Body of pancreas (tissue), 4 donors: ENCODE measurements at regions not wholly inside any gene's neighbourhood (a gene's known extent, or its start where the extent isn't known, plus 50 kb on each side); places are given as distances from the start of the nearest gene placed in this dataset.
A peak's percentile ranks its signal among the peaks of the same experiment; 100 is the strongest.

ENCODE experiments used
- ATAC-seq: fragments of 150-250 bp; one replicate; pipeline ENCODE4 v1.9.1; 2016
- DNase-seq, 4 donors: peaks; one replicate each; pipeline ENCODE4 v3.0.0-alpha.2; 2019
- H3K27ac ChIP-seq, 4 donors: fragments of 200-600 bp; sonication (generic); 1 replicate in 3 of 4; 2 replicates in 1 of 4; pipeline versions ENCODE4 v1.5.1 to v1.6.1; 2016 to 2019; ENCODE audit warnings: mild to moderate bottlenecking in 1 of 4, mixed read lengths in 1 of 4, moderate library complexity in 1 of 4
- H3K27me3 ChIP-seq, 2 donors: fragments of 200-600 bp; sonication (generic); one replicate each; pipeline ENCODE4 v1.6.0; 2016; ENCODE audit warnings: mild to moderate bottlenecking in 1 of 2
- H3K36me3 ChIP-seq, 2 donors: fragments of 200-600 bp; sonication (generic); replicated peaks in 1 of 2; 2 replicates each; pipeline ENCODE4 v1.5.1; 2016; ENCODE audit warnings: low read depth in 2 of 2; ENCODE audit not compliant: insufficient read depth in 1 of 2
- H3K4me1 ChIP-seq: fragments of 200-600 bp; sonication (generic); one replicate; pipeline ENCODE4 v1.6.0; 2016
- H3K4me3 ChIP-seq, 2 donors: fragments of 200-600 bp; sonication (generic); 1 replicate in 1 of 2; 2 replicates in 1 of 2; pipeline ENCODE4 v1.5.1; 2016 to 2019
- H3K9me3 ChIP-seq, 3 donors: fragments of 200-600 bp; sonication (generic); 1 replicate in 2 of 3; 2 replicates in 1 of 3; pipeline ENCODE4 v1.5.1; 2016
- CTCF ChIP-seq, 7 experiments: fragments of 450-650 bp in 4 of 7; fragments of 200-600 bp in 3 of 7; sonication (generic) in 3 of 7; IDR thresholded peaks; one replicate each; pipeline ENCODE4 v1.5.1; 2016 to 2019; ENCODE audit warnings: antibody characterized with exemption in 7 of 7
- POLR2A ChIP-seq, 3 donors: fragments of 450-650 bp; IDR thresholded peaks; one replicate each; pipeline ENCODE4 v1.6.1; 2016; ENCODE audit warnings: antibody characterized with exemption in 3 of 3, mild to moderate bottlenecking in 2 of 3
- WGBS, 2 donors: methylation state at CpG; one replicate each; pipeline ENCODE4 v1.1.5; 2017; 5-methylcytosine and 5-hydroxymethylcytosine counted together
- intact Hi-C: fragments of 100-400 bp; cut with DNase I; formaldehyde crosslinking; loops from one replicate; pipeline ENCODE4 v1.15.1; 2023

DNA sequence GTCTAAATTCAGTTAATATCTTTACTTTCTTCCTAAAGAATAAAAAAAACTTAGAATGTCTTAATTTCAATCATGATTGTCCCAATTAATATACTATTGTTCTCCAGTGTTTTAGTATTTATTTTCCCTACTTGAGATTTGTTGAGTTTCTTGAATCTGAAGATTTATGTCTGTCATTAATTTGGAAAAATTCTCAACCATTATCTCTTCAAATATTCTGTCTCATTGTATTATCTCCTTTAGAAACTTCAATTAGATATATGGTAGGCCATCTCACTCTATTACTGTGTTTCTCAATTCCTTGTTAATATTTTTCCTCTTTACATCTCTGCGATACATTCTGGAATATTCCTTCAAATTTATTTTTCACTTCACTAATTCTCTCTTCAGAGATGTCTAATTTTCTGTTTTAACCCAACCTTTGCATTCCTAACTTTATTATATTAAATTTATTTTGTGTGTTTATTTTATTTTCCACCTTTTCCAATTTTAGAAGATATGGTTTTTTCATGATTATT lies 268.6 kb downstream of the QKI start:
- ATAC-seq, result no peak
- WGBS, 2 donors, result 90 to 95% methylated on average over 1 of the region's 1 CpG
- intact Hi-C loops, result no loop called here

DNA sequence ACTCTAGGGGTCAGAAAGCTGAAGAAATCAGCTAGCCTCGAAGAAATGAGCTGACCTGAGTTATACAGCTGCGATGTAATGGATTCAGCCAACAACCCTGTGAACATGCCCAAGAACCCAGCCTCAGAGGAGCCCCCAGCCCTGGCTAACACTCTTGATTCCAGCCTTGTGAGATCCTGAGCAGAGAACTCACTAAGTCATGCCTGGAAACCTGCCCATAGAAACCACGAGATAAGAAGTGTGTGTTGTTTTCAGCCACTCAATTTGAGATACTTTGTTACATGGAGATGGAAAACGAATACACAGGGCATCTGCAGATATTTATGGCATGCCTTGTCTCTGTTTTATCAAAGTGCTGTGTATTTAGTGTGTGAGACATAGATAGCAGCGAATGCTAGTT lies 265.2 kb downstream of the QKI start:
- TF ChIP-seq CTCF (IDR thresholded peaks at IDR 0.05) (no peak), POLR2A (IDR thresholded peaks at IDR 0.05) (no peak)
- H3K36me3 ChIP-seq, result no peaks in the 10 kb centered on the region
- intact Hi-C loops, result no loop called here
- WGBS, 2 donors, result 35 to 40% methylated on average over 5 of the region's 5 CpGs
- no peaks in the 10 kb centered on the region for H3K9me3 ChIP-seq
- H3K27ac ChIP-seq, result no peak overlapping the region
- ATAC-seq, result no peak
- no peak overlapping the region for H3K4me3 ChIP-seq
- no peaks in the 10 kb centered on the region for H3K27me3 ChIP-seq
- no peaks in the 10 kb centered on the region for H3K4me1 ChIP-seq
- peak in 1 of 4 donors; percentile 30 for DNase-seq

More for the DNA sequence above, 268.6 kb downstream of the QKI start:
- Histone ChIP-seq H3K4me1 (no peaks in the 10 kb centered on the region), H3K36me3 (no peaks in the 10 kb centered on the region), H3K27me3 (no peaks in the 10 kb centered on the region), H3K4me3 (no peak overlapping the region), H3K27ac (no peak overlapping the region), H3K9me3 (no peaks in the 10 kb centered on the region)
- no peak for DNase-seq
- TF ChIP-seq POLR2A (IDR thresholded peaks at IDR 0.05), result no peak
- TF ChIP-seq CTCF (IDR thresholded peaks at IDR 0.05), result no peak

GRCh38 chr6:163679012-163679660 lies 264.6 kb downstream of the QKI start:
- H3K27me3 ChIP-seq, result no peaks in the 10 kb centered on the region
- no peak for TF ChIP-seq POLR2A (IDR thresholded peaks at IDR 0.05)
- TF ChIP-seq CTCF (IDR thresholded peaks at IDR 0.05), result no peak
- H3K27ac ChIP-seq, result no peak overlapping the region
- WGBS, 2 donors, result 72 to 73% methylated on average over 3 of the region's 3 CpGs
- H3K4me3 ChIP-seq, result no peak overlapping the region
- no peaks in the 10 kb centered on the region for H3K4me1 ChIP-seq
- H3K36me3 ChIP-seq, result no peaks in the 10 kb centered on the region
- DNase-seq (peak in 1 of 4 donors; percentile 20), ATAC-seq (no peak)
- H3K9me3 ChIP-seq, result no peaks in the 10 kb centered on the region
- intact Hi-C loops, result no loop called here

DNA sequence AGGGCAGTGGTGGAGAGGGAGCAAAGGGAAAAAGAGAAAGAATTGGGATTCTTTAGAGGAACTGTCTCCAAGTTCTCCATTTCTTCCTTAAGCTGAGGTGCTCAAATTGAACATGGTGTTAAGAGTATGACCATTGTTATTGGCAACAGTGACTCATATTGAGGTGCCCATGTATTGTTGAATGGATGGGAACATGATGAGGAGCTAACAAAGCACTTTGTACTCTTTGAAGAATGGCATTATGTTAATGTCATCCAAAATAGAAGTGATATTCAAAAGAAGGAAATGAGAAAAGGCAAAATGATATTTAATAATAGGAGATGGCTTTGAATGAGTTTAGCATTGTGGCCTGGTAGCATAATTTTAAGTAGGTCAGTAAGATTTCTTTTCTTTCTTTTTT lies 261.1 kb downstream of the QKI start:
- no peaks in the 10 kb centered on the region for H3K27me3 ChIP-seq
- no peak for ATAC-seq
- TF ChIP-seq CTCF (IDR thresholded peaks at IDR 0.05), result no peak
- TF ChIP-seq POLR2A (IDR thresholded peaks at IDR 0.05), result no peak
- H3K4me1 ChIP-seq, result no peaks in the 10 kb centered on the region
- H3K9me3 ChIP-seq, result no peaks in the 10 kb centered on the region
- intact Hi-C loops, result no loop called here
- H3K4me3 ChIP-seq, result no peak overlapping the region
- no peak overlapping the region for H3K27ac ChIP-seq
- no peak for DNase-seq
- no peaks in the 10 kb centered on the region for H3K36me3 ChIP-seq

- H3K36me3 ChIP-seq, result no peaks in the 10 kb centered on the region
- 57 to 58% methylated on average over 3 of the region's 3 CpGs for WGBS, 2 donors
- DNase-seq, result no peak
- H3K27ac ChIP-seq, result no peak overlapping the region
- no peaks in the 10 kb centered on the region for H3K9me3 ChIP-seq
- no peaks in the 10 kb centered on the region for H3K27me3 ChIP-seq
- intact Hi-C loops, result no loop called here
- TF ChIP-seq POLR2A (IDR thresholded peaks at IDR 0.05) (no peak), CTCF (IDR thresholded peaks at IDR 0.05) (no peak)
- ATAC-seq, result no peak
- no peak overlapping the region for H3K4me3 ChIP-seq
- H3K4me1 ChIP-seq, result no peaks in the 10 kb centered on the region
Measured at GRCh38 chr6:163672710-163673109, 258.2 kb downstream of the QKI start.
